Adipocyte (in vitro differentiated cells): ENCODE measurements at regions not wholly inside any gene's neighbourhood (a gene's known extent, or its start where the extent isn't known, plus 50 kb on each side); places are given as distances from the start of the nearest gene placed in this dataset.

ENCODE experiments used
- DNase-seq: peaks from one replicate; pipeline ENCODE4 v3.0.0-alpha.2; 2015; ENCODE audit warnings: low read depth
- H3K27me3 ChIP-seq: replicated peaks from 2 replicates; pipeline ENCODE4 v1.7.0; 2013; ENCODE audit warnings: mild to moderate bottlenecking, low read length, moderate library complexity; ENCODE audit not compliant: control insufficient read depth, insufficient read depth
- H3K36me3 ChIP-seq: 2 replicates; pipeline ENCODE4 v1.7.0; 2013; ENCODE audit warnings: low read length, mild to moderate bottlenecking, moderate library complexity; ENCODE audit not compliant: control insufficient read depth, insufficient read depth, severe bottlenecking
- H3K4me1 ChIP-seq: 2 replicates; pipeline ENCODE4 v1.7.0; 2013; ENCODE audit warnings: mild to moderate bottlenecking, low read length, moderate library complexity; ENCODE audit not compliant: control insufficient read depth, insufficient read depth
- H3K4me3 ChIP-seq: 2 replicates; pipeline ENCODE4 v1.7.0; 2013; ENCODE audit warnings: mild to moderate bottlenecking, low read length, moderate library complexity
- H3K9ac ChIP-seq: 2 replicates; pipeline ENCODE4 v1.7.0; 2013; ENCODE audit warnings: mild to moderate bottlenecking, low read length, moderate library complexity
- H3K9me3 ChIP-seq: 2 replicates; pipeline ENCODE4 v1.7.0; 2013; ENCODE audit warnings: mild to moderate bottlenecking, low read length, moderate library complexity; ENCODE audit not compliant: control insufficient read depth

DNA sequence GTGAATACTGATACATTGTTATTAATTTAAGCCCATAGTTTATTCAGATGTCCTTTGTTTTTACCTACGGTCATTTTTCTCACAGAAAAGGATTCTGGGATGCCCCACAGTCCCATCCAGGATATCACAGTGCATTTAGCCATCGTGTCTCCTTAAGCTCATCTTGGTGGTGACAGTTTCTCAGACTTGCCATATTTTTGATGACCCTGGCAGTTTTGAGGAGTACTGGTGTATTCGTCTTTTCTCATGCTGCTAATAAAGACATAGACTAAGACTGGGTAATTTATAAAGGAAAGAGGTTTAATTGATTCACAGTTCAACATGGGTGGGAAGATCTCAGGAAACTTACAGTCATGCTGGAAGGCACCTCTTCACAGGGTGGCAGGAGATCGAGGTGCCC is 295.9 kb upstream of the CDH4 start:
- no peak for DNase-seq
- Histone ChIP-seq H3K36me3 (no peaks in the 10 kb centered on the region), H3K4me3 (no peak overlapping the region), H3K4me1 (no peaks in the 10 kb centered on the region), H3K9ac (no peak overlapping the region), H3K9me3 (no peaks in the 10 kb centered on the region), H3K27me3 (peaks cover 7% of the 10 kb centered on the region)

- H3K9ac ChIP-seq = no peak overlapping the region
- H3K4me1 ChIP-seq = no peaks in the 10 kb centered on the region
- H3K9me3 ChIP-seq = no peaks in the 10 kb centered on the region
- no peaks in the 10 kb centered on the region for H3K27me3 ChIP-seq
- no peak for DNase-seq
- H3K36me3 ChIP-seq = no peaks in the 10 kb centered on the region
- H3K4me3 ChIP-seq = no peak overlapping the region
Observed at GRCh38 chr20:60957621-60958020, 294.4 kb upstream of the CDH4 start.

DNA sequence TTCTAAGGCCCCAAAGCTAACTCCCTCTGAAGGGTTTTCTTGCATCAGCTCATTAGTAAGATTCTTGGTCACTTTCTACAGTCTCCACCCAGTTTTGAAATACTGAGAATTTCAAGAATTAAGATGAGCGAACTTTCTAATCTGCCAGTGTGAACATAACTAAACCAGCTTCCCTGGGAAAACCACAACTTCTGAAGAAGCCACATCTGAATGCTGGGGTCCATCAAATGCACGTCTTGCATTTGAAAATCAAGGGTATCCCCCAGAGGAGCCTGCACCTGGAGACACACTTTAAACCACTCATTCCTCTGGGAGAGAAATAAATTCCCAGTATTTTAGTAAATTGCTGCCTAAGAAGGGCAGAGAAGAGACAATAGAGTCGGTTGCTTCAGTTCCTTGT is 292.1 kb upstream of the CDH4 start:
- DNase-seq = no peak
- Histone ChIP-seq H3K27me3 (no peaks in the 10 kb centered on the region), H3K9ac (no peak overlapping the region), H3K9me3 (no peaks in the 10 kb centered on the region), H3K4me3 (no peak overlapping the region), H3K4me1 (no peaks in the 10 kb centered on the region), H3K36me3 (no peaks in the 10 kb centered on the region)

DNA sequence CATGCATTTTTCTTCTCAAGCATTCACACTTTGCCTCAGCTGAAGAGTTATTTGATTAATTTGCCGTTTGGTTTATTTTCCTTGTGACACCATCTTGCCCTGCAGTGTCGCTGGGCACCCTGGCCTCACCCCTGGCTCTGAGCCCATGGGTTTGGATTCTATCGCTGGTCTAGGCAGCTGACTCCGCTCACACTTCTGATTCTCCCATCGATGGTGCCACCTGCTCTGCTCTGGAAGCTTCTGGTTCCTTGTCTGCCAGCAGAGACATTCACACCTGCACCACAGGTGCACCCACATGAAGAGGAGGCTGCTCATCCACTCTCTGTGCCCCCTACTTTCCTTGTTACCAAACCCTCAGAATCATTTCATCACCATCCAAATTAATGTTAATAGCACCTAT is 291.6 kb upstream of the CDH4 start:
- H3K27me3 ChIP-seq = no peaks in the 10 kb centered on the region
- no peak for DNase-seq
- H3K36me3 ChIP-seq = no peaks in the 10 kb centered on the region
- no peaks in the 10 kb centered on the region for H3K4me1 ChIP-seq
- no peak overlapping the region for H3K9ac ChIP-seq
- no peak overlapping the region for H3K4me3 ChIP-seq
- H3K9me3 ChIP-seq = no peaks in the 10 kb centered on the region

DNA sequence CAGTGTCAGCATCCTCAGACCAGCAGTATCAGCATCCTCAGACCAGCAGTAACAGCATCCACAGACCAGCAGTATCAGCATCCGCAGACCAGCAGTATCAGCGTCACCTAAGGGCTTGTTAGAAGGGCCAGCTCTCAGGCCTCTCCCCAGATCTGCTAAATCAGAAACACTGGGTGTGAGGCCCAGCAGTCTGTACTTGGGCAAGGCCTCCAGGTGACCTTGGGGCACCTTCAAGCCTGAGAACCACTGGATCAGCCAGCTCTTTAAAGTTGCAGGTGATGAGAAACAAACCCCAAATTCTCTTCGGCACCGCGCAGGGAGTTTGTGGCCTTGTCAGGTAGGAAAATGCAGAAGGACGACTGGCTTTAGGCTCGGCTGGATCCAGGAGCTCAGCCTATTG is 290.5 kb upstream of the CDH4 start:
- Histone ChIP-seq H3K4me3 (no peak overlapping the region), H3K9me3 (no peaks in the 10 kb centered on the region), H3K27me3 (no peaks in the 10 kb centered on the region), H3K9ac (no peak overlapping the region), H3K4me1 (no peaks in the 10 kb centered on the region), H3K36me3 (no peaks in the 10 kb centered on the region)
- DNase-seq = no peak

DNA sequence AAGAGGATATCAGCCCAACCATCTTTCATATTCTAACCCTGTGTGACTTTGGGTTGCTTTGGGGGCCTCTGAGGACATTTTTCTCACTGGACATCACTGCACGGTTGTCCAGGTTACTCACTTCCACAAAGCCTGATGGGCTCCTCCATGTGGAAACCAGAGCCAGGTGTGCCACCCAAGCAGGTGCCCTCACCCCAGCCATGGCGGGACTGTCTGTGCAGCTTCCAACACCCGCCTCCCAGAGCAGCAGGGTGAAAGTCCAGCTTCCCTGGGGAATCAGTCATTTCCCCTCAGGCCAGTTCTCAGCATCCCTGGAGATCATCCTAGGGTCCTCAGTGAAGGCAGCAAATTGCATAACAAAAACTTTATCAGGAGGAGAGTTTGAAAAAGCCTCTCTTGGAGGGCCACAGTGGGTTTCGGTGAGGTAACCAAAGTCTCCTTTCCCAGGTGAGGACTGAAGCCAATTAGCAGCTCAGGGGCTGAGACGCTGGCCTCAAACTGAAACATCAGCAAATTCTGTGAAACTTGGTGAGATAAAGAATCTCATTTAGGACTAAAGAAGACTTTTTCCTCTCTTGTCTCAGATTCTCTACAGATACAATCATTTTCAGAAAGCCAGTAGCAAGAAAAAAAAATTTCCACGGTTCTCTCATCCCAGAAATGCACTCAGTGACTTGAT is 289.6 kb upstream of the CDH4 start:
- Histone ChIP-seq H3K4me3 (no peak overlapping the region), H3K4me1 (no peaks in the 10 kb centered on the region), H3K9ac (no peak overlapping the region), H3K9me3 (no peaks in the 10 kb centered on the region), H3K36me3 (no peaks in the 10 kb centered on the region), H3K27me3 (no peaks in the 10 kb centered on the region)
- no peak for DNase-seq

DNA sequence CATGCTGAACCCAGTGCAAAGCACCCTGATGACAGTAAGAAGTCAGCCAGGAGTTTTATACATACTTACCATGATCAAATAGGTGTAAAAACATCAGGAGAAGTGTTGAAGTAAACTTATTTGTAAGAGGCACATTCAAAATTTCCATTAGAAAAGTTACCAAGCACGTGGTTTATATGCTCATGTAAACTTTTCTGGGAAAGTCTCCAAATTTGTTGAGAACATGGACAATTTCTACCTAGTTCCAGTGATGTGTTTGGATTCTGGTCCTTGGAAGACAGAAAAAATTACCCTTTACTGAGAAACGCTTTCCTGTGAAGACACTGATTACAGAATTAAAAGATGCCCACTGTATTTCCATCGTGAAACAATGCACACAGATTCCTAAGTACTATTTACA is 288.9 kb upstream of the CDH4 start:
- Histone ChIP-seq H3K9me3 (no peaks in the 10 kb centered on the region), H3K9ac (no peak overlapping the region), H3K36me3 (no peaks in the 10 kb centered on the region), H3K4me1 (no peaks in the 10 kb centered on the region), H3K27me3 (no peaks in the 10 kb centered on the region), H3K4me3 (no peak overlapping the region)
- no peak for DNase-seq

GRCh38 chr20:60964911-60965310 is 287.1 kb upstream of the CDH4 start:
- Histone ChIP-seq H3K4me1 (no peaks in the 10 kb centered on the region), H3K4me3 (no peak overlapping the region), H3K27me3 (no peaks in the 10 kb centered on the region), H3K9ac (no peak overlapping the region), H3K36me3 (no peaks in the 10 kb centered on the region), H3K9me3 (no peaks in the 10 kb centered on the region)
- DNase-seq = no peak

GRCh38 chr20:60966031-60966430 is 286.0 kb upstream of the CDH4 start:
- no peaks in the 10 kb centered on the region for H3K36me3 ChIP-seq
- H3K9me3 ChIP-seq = no peaks in the 10 kb centered on the region
- H3K4me1 ChIP-seq = no peaks in the 10 kb centered on the region
- H3K9ac ChIP-seq = no peak overlapping the region
- H3K27me3 ChIP-seq = no peaks in the 10 kb centered on the region
- DNase-seq = no peak
- H3K4me3 ChIP-seq = no peak overlapping the region

DNA sequence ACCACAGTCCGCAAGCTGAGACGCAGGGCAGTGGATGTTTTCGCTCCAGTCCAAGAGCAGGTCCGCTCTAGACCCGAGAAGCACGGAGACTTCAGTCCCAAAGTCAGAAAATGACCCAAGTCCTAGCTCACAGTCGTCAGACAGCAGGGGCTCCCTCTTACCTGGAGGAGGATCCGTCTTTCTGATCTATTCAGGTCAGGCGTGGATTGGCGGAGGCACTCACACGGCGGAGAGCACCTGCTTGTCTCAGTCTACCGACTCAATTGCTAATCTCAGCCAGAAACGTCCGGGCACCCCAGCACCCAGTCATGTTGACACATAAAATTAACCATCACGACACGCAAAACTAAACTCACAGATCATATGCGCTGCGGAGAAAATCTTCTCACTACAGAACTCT is 285.3 kb upstream of the CDH4 start:
- no peak overlapping the region for H3K4me3 ChIP-seq
- H3K27me3 ChIP-seq = no peaks in the 10 kb centered on the region
- no peak overlapping the region for H3K9ac ChIP-seq

GRCh38 chr20:60967431-60968316 is 284.4 kb upstream of the CDH4 start:
- Histone ChIP-seq H3K4me3 (no peak overlapping the region), H3K36me3 (no peaks in the 10 kb centered on the region), H3K9me3 (no peaks in the 10 kb centered on the region), H3K27me3 (no peaks in the 10 kb centered on the region), H3K4me1 (no peaks in the 10 kb centered on the region), H3K9ac (no peak overlapping the region)
- DNase-seq = no peak

More for the DNA sequence above, 285.3 kb upstream of the CDH4 start:
- no peaks in the 10 kb centered on the region for H3K4me1 ChIP-seq
- H3K9me3 ChIP-seq = no peaks in the 10 kb centered on the region
- H3K36me3 ChIP-seq = no peaks in the 10 kb centered on the region
- DNase-seq = no peak
